ENCODE measurements at regions not wholly inside any gene's neighbourhood (a gene's known extent, or its start where the extent isn't known, plus 50 kb on each side); places are given as distances from the start of the nearest gene placed in this dataset.

GRCh38 chr1:81573458-81573857 lies 227.3 kb upstream of the ADGRL2 start:
- TF ChIP-seq, protein P1, sequence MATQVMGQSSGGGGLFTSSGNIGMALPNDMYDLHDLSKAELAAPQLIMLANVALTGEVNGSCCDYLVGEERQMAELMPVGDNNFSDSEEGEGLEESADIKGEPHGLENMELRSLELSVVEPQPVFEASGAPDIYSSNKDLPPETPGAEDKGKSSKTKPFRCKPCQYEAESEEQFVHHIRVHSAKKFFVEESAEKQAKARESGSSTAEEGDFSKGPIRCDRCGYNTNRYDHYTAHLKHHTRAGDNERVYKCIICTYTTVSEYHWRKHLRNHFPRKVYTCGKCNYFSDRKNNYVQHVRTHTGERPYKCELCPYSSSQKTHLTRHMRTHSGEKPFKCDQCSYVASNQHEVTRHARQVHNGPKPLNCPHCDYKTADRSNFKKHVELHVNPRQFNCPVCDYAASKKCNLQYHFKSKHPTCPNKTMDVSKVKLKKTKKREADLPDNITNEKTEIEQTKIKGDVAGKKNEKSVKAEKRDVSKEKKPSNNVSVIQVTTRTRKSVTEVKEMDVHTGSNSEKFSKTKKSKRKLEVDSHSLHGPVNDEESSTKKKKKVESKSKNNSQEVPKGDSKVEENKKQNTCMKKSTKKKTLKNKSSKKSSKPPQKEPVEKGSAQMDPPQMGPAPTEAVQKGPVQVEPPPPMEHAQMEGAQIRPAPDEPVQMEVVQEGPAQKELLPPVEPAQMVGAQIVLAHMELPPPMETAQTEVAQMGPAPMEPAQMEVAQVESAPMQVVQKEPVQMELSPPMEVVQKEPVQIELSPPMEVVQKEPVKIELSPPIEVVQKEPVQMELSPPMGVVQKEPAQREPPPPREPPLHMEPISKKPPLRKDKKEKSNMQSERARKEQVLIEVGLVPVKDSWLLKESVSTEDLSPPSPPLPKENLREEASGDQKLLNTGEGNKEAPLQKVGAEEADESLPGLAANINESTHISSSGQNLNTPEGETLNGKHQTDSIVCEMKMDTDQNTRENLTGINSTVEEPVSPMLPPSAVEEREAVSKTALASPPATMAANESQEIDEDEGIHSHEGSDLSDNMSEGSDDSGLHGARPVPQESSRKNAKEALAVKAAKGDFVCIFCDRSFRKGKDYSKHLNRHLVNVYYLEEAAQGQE (IDR thresholded peaks at IDR 0.05): no peak
- TF ChIP-seq, protein P2, sequence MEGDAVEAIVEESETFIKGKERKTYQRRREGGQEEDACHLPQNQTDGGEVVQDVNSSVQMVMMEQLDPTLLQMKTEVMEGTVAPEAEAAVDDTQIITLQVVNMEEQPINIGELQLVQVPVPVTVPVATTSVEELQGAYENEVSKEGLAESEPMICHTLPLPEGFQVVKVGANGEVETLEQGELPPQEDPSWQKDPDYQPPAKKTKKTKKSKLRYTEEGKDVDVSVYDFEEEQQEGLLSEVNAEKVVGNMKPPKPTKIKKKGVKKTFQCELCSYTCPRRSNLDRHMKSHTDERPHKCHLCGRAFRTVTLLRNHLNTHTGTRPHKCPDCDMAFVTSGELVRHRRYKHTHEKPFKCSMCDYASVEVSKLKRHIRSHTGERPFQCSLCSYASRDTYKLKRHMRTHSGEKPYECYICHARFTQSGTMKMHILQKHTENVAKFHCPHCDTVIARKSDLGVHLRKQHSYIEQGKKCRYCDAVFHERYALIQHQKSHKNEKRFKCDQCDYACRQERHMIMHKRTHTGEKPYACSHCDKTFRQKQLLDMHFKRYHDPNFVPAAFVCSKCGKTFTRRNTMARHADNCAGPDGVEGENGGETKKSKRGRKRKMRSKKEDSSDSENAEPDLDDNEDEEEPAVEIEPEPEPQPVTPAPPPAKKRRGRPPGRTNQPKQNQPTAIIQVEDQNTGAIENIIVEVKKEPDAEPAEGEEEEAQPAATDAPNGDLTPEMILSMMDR (IDR thresholded peaks at IDR 0.05; ENCODE audit: low read depth, low read length, missing input control): no peak
- TF ChIP-seq NR2F2 (IDR thresholded peaks at IDR 0.05): no peak
- no peak for TF ChIP-seq FOXA1 (IDR thresholded peaks at IDR 0.05)
- TF ChIP-seq GABPA (IDR thresholded peaks at IDR 0.05 in 1 of 2, conservative IDR thresholded peaks at IDR 0.05 in 1 of 2): no peak
- no peak for TF ChIP-seq MAX (IDR thresholded peaks at IDR 0.05)
- no peak for TF ChIP-seq HNF4G (IDR thresholded peaks at IDR 0.05)
- no peak for TF ChIP-seq EGR1 (IDR thresholded peaks at IDR 0.05; ENCODE audit: low read depth in 2 of 2)
- no peak for TF ChIP-seq TAF1 (conservative IDR thresholded peaks at IDR 0.05)

All from liver (tissue), 3 donors.